DND-41 (cell line): ENCODE measurements at regions not wholly inside any gene's neighbourhood (a gene's known extent, or its start where the extent isn't known, plus 50 kb on each side); places are given as distances from the start of the nearest gene placed in this dataset.

Experiments
- EZH2 ChIP-seq: IDR thresholded peaks from 3 replicates; pipeline ENCODE4 v1.6.1; 2012; ENCODE audit warnings: borderline replicate concordance, low read depth, mild to moderate bottlenecking, moderate library complexity, low read length, inconsistent platforms; ENCODE audit not compliant: severe bottlenecking
- TF ChIP-seq, protein P1 (sequence below): IDR thresholded peaks from 2 replicates; pipeline ENCODE4 v1.5.1; 2012; ENCODE audit warnings: borderline replicate concordance, low read length, moderate library complexity, mild to moderate bottlenecking; ENCODE audit not compliant: poor library complexity, severe bottlenecking; ENCODE audit errors: extremely low read depth

- TF ChIP-seq, protein P1, sequence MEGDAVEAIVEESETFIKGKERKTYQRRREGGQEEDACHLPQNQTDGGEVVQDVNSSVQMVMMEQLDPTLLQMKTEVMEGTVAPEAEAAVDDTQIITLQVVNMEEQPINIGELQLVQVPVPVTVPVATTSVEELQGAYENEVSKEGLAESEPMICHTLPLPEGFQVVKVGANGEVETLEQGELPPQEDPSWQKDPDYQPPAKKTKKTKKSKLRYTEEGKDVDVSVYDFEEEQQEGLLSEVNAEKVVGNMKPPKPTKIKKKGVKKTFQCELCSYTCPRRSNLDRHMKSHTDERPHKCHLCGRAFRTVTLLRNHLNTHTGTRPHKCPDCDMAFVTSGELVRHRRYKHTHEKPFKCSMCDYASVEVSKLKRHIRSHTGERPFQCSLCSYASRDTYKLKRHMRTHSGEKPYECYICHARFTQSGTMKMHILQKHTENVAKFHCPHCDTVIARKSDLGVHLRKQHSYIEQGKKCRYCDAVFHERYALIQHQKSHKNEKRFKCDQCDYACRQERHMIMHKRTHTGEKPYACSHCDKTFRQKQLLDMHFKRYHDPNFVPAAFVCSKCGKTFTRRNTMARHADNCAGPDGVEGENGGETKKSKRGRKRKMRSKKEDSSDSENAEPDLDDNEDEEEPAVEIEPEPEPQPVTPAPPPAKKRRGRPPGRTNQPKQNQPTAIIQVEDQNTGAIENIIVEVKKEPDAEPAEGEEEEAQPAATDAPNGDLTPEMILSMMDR = no peak
- TF ChIP-seq EZH2 = no peak
Observed at GRCh38 chr10:62726142-62726541, 78.4 kb upstream of the ADO start.
